K562 (cell line): ENCODE measurements at regions not wholly inside any gene's neighbourhood (a gene's known extent, or its start where the extent isn't known, plus 50 kb on each side); places are given as distances from the start of the nearest gene placed in this dataset.

Experiments used
- ATAC-seq: fragments of 200-7000 bp; cut with Tn5 transposase; 3 replicates; pipeline ENCODE4 v1.9.1; 2020; ENCODE audit warnings: moderate library complexity
- BruUV-seq: library from RNA; stranded (reverse); fragments of 400-500 nt; replicated peaks from 2 replicates; lab custom pipeline; 2021; lab: Mats Ljungman, UMichigan
- CTCF ChIA-PET: fragments of 300-600 bp; formaldehyde crosslinking; extraction: SDS; loops from one replicate; lab custom pipeline; 2021; ENCODE audit warnings: low intra/inter-chr PET ratio; lab: Yijun Ruan, JAX
- POLR2A ChIA-PET: fragments of 300-600, 350-650 bp; sonication (Branson Sonifier 250); formaldehyde crosslinking; extraction: SDS; loops from one replicate; lab custom pipeline; 2021; ENCODE audit warnings: antibody characterized with exemption, inconsistent platforms; lab: Yijun Ruan, JAX
- DNase-seq, 4 experiments: peaks; one replicate each; pipeline versions ENCODE4 v3.0.0 to v3.0.0-alpha.2; 2011 to 2018; ENCODE audit warnings: low spot score in 3 of 4, mixed read lengths in 3 of 4; ENCODE audit errors: extremely low read depth in 1 of 4
- FAIRE-seq: peaks from 2 replicates; lab custom pipeline; 2011; peaks lifted over from hg19 to GRCh38; lab: Jason Lieb, UNC
- H2AFZ ChIP-seq: 2 replicates; pipeline ENCODE4 v1.6.0; 2011; ENCODE audit warnings: low read depth, low read length, control low read depth, inconsistent platforms
- H3K27ac ChIP-seq: fragments of 200-600 bp; 3 replicates; pipeline ENCODE4 v1.8.0; 2011; ENCODE audit warnings: low read depth, mild to moderate bottlenecking, control low read depth, inconsistent platforms, low read length, moderate library complexity, mixed read lengths; ENCODE audit errors: extremely low read depth
- H3K27me3 ChIP-seq, 2 experiments: fragments of 300-600 bp in 1 of 2; 2 replicates in 1 of 2; 3 replicates in 1 of 2; pipeline versions ENCODE4 v1.6.0 to v1.8.0; 2011; ENCODE audit warnings: inconsistent platforms in 2 of 2, low read length in 2 of 2, mild to moderate bottlenecking in 1 of 2, mixed read lengths in 1 of 2, moderate library complexity in 1 of 2; ENCODE audit not compliant: control insufficient read depth in 2 of 2, insufficient read depth in 2 of 2
- H3K36me3 ChIP-seq: fragments of 300-600 bp; 3 replicates; pipeline ENCODE4 v1.8.0; 2011; ENCODE audit warnings: mild to moderate bottlenecking, low read length, inconsistent platforms; ENCODE audit not compliant: control insufficient read depth, insufficient read depth
- H3K4me1 ChIP-seq, 2 experiments: fragments of 200-600 bp in 1 of 2; replicated peaks in 1 of 2; 2 replicates in 1 of 2; 3 replicates in 1 of 2; pipeline versions ENCODE4 v1.5.1 to v1.8.0; 2011; ENCODE audit warnings: inconsistent platforms in 2 of 2, low read length in 2 of 2, mild to moderate bottlenecking in 1 of 2, mixed read lengths in 1 of 2, moderate library complexity in 1 of 2; ENCODE audit not compliant: control insufficient read depth in 2 of 2, insufficient read depth in 2 of 2
- H3K4me2 ChIP-seq: 2 replicates; pipeline ENCODE4 v1.6.1; 2011; ENCODE audit warnings: low read length, control low read depth, inconsistent platforms, mixed read lengths; ENCODE audit not compliant: insufficient read depth
- H3K4me3 ChIP-seq: fragments of 200-600 bp; sonication (generic), shearing (Covaris generic); 2 replicates; pipeline ENCODE4 v1.5.1; 2016; ENCODE audit warnings: control low read depth, inconsistent platforms
- H3K79me2 ChIP-seq: fragments of 200-600 bp; 3 replicates; pipeline ENCODE4 v1.8.0; 2011; ENCODE audit warnings: low read length, inconsistent platforms; ENCODE audit not compliant: control insufficient read depth, insufficient read depth
- H3K9ac ChIP-seq, 2 experiments: 2 replicates each; pipeline versions ENCODE4 v1.6.0 to v1.6.1; 2011; ENCODE audit warnings: low read depth in 2 of 2, low read length in 2 of 2, control low read depth in 1 of 2, inconsistent platforms in 1 of 2, mild to moderate bottlenecking in 1 of 2, mixed read lengths in 1 of 2; ENCODE audit not compliant: insufficient read depth in 1 of 2
- H3K9me1 ChIP-seq: one replicate; pipeline ENCODE4 v1.6.0; 2011; ENCODE audit warnings: inconsistent platforms, mild to moderate bottlenecking, low read length, moderate library complexity; ENCODE audit not compliant: control insufficient read depth, insufficient read depth
- H3K9me3 ChIP-seq: replicated peaks from 2 replicates; pipeline ENCODE4 v1.5.1; 2011; ENCODE audit warnings: low read depth, low read length, inconsistent platforms; ENCODE audit not compliant: control insufficient read depth, insufficient read depth
- H4K20me1 ChIP-seq: replicated peaks from 2 replicates; pipeline ENCODE4 v1.6.1; 2011; ENCODE audit warnings: low read length, inconsistent platforms, mixed read lengths; ENCODE audit not compliant: control insufficient read depth, insufficient read depth
- ATF2 ChIP-seq: sonication (generic); formaldehyde crosslinking; IDR thresholded peaks from 2 replicates; pipeline ENCODE4 v1.8.1; 2022; ENCODE audit warnings: missing genetic modification reagents
- CTBP1 ChIP-seq: fragments of 450-650 bp; IDR thresholded peaks from 2 replicates; pipeline ENCODE4 v1.6.1; 2016; ENCODE audit warnings: borderline replicate concordance
- E2F3 ChIP-seq: fragments of 250-450 bp; sonication (Bioruptor Pico); IDR thresholded peaks from 2 replicates; pipeline ENCODE4 v1.4.0; 2020; ENCODE audit warnings: mild to moderate bottlenecking
- PCBP2 ChIP-seq: fragments of 200-400 bp; formaldehyde crosslinking; IDR thresholded peaks from 2 replicates; pipeline ENCODE4 v1.6.1; 2018; ENCODE audit warnings: low read length, low read depth, mild to moderate bottlenecking, moderate library complexity; ENCODE audit not compliant: poor library complexity, severe bottlenecking
- SAFB2 ChIP-seq: fragments of 200-400 bp; formaldehyde crosslinking; IDR thresholded peaks from 2 replicates; pipeline ENCODE4 v1.6.1; 2018; ENCODE audit warnings: borderline replicate concordance, low read length, low read depth, moderate library complexity; ENCODE audit not compliant: severe bottlenecking
- SAP30 ChIP-seq: fragments of 200-600 bp; sonication (generic); IDR thresholded peaks from 2 replicates; pipeline ENCODE4 v1.6.1; 2012; ENCODE audit warnings: borderline replicate concordance, low read depth, mild to moderate bottlenecking, moderate library complexity, low read length, control low read depth, inconsistent platforms; ENCODE audit not compliant: insufficient read depth, poor library complexity, severe bottlenecking
- TCFL5 ChIP-seq: fragments of 250-450 bp; sonication (Bioruptor Pico); conservative IDR thresholded peaks from 2 replicates; pipeline ENCODE4 v1.6.1; 2021; ENCODE audit warnings: mild to moderate bottlenecking, moderate library complexity, matching md5 sums
- YY1 ChIP-seq, 3 experiments: IDR thresholded peaks; 2 replicates each; pipeline ENCODE4 v1.6.1; 2011; ENCODE audit warnings: low read length in 2 of 3, mild to moderate bottlenecking in 2 of 3, moderate library complexity in 2 of 3, borderline replicate concordance in 1 of 3, control low read depth in 1 of 3, low read depth in 1 of 3; ENCODE audit not compliant: insufficient read depth in 3 of 3, insufficient replicate concordance in 2 of 3, control insufficient read depth in 1 of 3, insufficient read length in 1 of 3; ENCODE audit errors: extremely low read depth in 1 of 3
- WGBS: fragments of 100-300 bp; shearing (Covaris generic); methylation state at CpG from one replicate; pipeline ENCODE4 v1.1.6; 2016; ENCODE audit warnings: low coverage, mixed read lengths; ENCODE audit not compliant: insufficient coverage; ENCODE audit errors: missing lambda C conversion rate; 5-methylcytosine and 5-hydroxymethylcytosine counted together
- in situ Hi-C: fragments of 300-500 bp; cut with MboI; formaldehyde crosslinking; loops from 4 replicates; pipeline ENCODE4 v1.15.0; 2018; ENCODE audit warnings: inconsistent platforms, mixed read lengths
- intact Hi-C: fragments of 100-400 bp; cut with micrococcal nuclease; formaldehyde crosslinking; loops from 2 replicates; pipeline ENCODE4 v1.14.2; 2022
- TF ChIP-seq, protein P1 (sequence below): fragments of 450-650 bp; conservative IDR thresholded peaks from 2 replicates; pipeline ENCODE4 v1.6.1; 2016; ENCODE audit warnings: missing genetic modification characterization, low read depth, mild to moderate bottlenecking, missing compliant biosample characterization, moderate library complexity
- TF ChIP-seq, protein P2 (sequence below): fragments of 250-450 bp; sonication (Bioruptor Pico); IDR thresholded peaks from 2 replicates; pipeline ENCODE4 v1.8.0; 2022; ENCODE audit warnings: moderate library complexity, mild to moderate bottlenecking, inconsistent platforms

DNA sequence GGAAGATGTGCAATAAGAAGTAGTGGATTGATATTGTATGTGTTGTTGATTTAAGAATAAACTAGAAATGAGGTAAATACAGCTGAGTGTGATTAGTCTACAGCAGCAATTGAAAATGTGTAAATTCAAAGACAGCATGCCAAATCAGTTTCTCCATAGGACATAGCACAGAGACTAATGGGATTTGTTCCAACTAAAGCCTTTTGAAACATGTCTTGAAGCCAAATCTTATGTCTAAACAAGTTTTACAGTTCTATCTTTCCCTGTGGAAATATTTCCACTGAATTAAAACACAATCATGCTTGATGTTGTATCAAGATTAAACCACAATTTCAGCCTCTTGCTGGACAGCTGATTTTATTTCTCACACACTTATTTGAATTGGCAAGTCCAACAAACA lies 497.4 kb upstream of the FAM47C start:
- ATAC-seq, result no peak
- Histone ChIP-seq H3K27ac (no peak overlapping the region), H3K4me3 (no peak overlapping the region), H3K9me3 (no peaks in the 10 kb centered on the region), H3K4me2 (no peak overlapping the region), H3K9ac (no peak overlapping the region), H3K79me2 (no peaks in the 10 kb centered on the region), H3K27me3 (no peaks in the 10 kb centered on the region), H3K4me1 (no peaks in the 10 kb centered on the region), H3K36me3 (no peaks in the 10 kb centered on the region), H3K9me1 (no peaks in the 10 kb centered on the region), H2AFZ (no peak overlapping the region), H4K20me1 (no peaks in the 10 kb centered on the region)
- TF ChIP-seq, protein P1, sequence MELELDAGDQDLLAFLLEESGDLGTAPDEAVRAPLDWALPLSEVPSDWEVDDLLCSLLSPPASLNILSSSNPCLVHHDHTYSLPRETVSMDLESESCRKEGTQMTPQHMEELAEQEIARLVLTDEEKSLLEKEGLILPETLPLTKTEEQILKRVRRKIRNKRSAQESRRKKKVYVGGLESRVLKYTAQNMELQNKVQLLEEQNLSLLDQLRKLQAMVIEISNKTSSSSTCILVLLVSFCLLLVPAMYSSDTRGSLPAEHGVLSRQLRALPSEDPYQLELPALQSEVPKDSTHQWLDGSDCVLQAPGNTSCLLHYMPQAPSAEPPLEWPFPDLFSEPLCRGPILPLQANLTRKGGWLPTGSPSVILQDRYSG (tag), result no peak
- TF ChIP-seq PCBP2 (no peak), SAP30 (no peak)
- no peak for FAIRE-seq
- ChIA-PET POLR2A (no interaction called here), CTCF (no interaction called here)
- intact Hi-C loops, result no loop called here
- in situ Hi-C loops, result no loop called here
- no TSS peak for BruUV-seq
- DNase-seq, result no peak

- in situ Hi-C loops (no loop called here), intact Hi-C loops (no loop called here)
- H3K36me3 ChIP-seq, result no peaks in the 10 kb centered on the region
- H4K20me1 ChIP-seq, result no peaks in the 10 kb centered on the region
- no peak overlapping the region for H3K27ac ChIP-seq
- H3K9ac ChIP-seq, result no peak overlapping the region
- H2AFZ ChIP-seq, result no peak overlapping the region
- POLR2A ChIA-PET, result no interaction called here
- H3K4me1 ChIP-seq, result no peaks in the 10 kb centered on the region
- ATAC-seq, result no peak
- H3K79me2 ChIP-seq, result no peaks in the 10 kb centered on the region
- H3K9me3 ChIP-seq, result no peaks in the 10 kb centered on the region
- no peak overlapping the region for H3K4me3 ChIP-seq
- no peaks in the 10 kb centered on the region for H3K27me3 ChIP-seq
- FAIRE-seq, result no peak
- 0% methylated on average over 1 of the region's 1 CpG for WGBS
- no peak for DNase-seq
- H3K9me1 ChIP-seq, result no peaks in the 10 kb centered on the region
- no peak overlapping the region for H3K4me2 ChIP-seq
- CTCF ChIA-PET, result no interaction called here
- no TSS peak for BruUV-seq
- TF ChIP-seq TCFL5 (no peak), YY1 (IDR thresholded peaks at IDR 0.05; ENCODE audit: borderline replicate concordance in 1 of 3, control insufficient read depth in 1 of 3, extremely low read depth in 1 of 3, insufficient read depth in 3 of 3, insufficient read length in 1 of 3, insufficient replicate concordance in 2 of 3, low read depth in 1 of 3, low read length in 2 of 3) (no peak), CTBP1 (no peak), E2F3 (CRISPR knock-in tag) (no peak), SAFB2 (no peak), ATF2 (no peak)
- TF ChIP-seq, protein P2, sequence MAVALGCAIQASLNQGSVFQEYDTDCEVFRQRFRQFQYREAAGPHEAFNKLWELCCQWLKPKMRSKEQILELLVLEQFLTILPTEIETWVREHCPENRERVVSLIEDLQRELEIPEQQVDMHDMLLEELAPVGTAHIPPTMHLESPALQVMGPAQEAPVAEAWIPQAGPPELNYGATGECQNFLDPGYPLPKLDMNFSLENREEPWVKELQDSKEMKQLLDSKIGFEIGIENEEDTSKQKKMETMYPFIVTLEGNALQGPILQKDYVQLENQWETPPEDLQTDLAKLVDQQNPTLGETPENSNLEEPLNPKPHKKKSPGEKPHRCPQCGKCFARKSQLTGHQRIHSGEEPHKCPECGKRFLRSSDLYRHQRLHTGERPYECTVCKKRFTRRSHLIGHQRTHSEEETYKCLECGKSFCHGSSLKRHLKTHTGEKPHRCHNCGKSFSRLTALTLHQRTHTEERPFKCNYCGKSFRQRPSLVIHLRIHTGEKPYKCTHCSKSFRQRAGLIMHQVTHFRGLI, result no peak
Measured at GRCh38 chrX:36528661-36529060, 479.5 kb upstream of the FAM47C start.
